T47D (cell line): ENCODE measurements at regions not wholly inside any gene's neighbourhood (a gene's known extent, or its start where the extent isn't known, plus 50 kb on each side); places are given as distances from the start of the nearest gene placed in this dataset.

Experiments
- DNase-seq, 2 experiments: peaks; one replicate each; pipeline versions ENCODE4 v3.0.0 to v3.0.0-alpha.2; 2011 to 2012; ENCODE audit warnings: low read depth in 1 of 2, low spot score in 1 of 2
- JUND ChIP-seq: IDR thresholded peaks from 2 replicates; pipeline ENCODE4 v1.6.1; 2012; ENCODE audit warnings: low read depth
- in situ Hi-C: cut with HindIII; loops from 2 replicates; pipeline ENCODE4 v1.10.0; 2016; ENCODE audit warnings: low sequenced_read_pairs, low pct_unique_long_range_greater_than_20kb

DNA sequence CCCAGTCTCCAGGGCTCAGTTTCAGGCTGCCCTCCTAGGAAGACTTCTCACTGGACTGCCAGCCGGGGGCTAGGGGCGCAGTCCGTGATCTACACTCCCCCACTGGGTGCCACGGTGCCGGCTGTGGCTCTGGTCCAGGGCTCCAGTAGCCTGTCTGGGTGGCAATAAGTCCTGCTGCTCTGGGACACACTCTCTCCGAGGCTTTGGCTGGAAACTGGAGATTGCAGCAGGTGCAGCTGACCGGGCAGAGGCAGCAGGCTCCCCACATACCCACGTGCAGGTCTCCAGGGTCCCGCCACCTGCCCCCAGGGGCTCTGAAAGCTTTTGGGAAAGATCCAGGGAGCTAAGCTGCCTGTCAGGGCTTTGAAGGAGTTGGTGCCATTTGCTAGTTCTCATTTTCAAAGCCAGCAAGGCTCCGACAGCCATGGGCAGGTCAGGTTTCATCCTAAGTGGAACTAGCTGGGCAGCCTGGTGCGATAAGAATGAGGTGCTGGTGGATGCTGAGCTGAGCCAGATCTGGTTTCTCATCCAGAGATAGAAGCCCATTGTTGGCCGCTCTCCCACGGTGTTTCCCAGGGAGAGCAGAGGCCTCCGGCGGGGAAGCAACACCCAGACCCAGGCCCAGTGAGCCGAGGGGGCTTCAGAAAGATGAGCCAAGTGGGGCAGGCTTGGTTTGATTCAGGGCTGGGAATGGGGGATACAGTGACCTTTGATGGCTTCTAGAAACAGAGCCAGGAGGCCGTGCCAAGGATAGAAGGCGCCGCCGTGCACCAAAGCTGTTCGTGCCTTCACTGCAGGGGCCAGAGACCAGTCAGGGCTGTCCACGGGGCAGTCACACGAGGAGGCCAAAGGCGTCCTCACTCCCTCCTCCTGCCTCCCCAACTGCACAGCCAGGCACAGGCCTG is 141.7 kb upstream of the GPC1 start:
- no peak for TF ChIP-seq JUND
- no peak for DNase-seq
- in situ Hi-C loops = no loop called here

DNA sequence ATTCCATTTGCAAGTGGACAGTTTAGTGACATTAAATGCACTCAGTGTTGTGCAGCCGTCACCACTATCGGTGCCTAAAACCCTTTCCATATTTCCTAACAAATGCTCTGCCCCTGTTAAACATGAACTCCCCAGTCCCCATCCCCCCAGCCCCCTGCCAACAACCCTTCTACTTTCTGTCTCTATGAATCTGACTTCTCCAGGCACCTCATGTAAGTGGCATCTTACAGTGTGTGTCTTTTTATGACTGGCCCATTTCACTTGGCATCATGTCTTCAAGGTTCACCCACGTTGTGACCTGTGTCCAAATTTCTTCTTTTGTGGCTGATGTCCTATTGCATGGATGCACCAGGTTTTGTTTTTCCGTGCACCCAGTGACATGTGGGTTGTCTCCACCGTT is 140.9 kb upstream of the GPC1 start:
- no peak for DNase-seq
- TF ChIP-seq JUND = no peak
- in situ Hi-C loops = no loop called here

DNA sequence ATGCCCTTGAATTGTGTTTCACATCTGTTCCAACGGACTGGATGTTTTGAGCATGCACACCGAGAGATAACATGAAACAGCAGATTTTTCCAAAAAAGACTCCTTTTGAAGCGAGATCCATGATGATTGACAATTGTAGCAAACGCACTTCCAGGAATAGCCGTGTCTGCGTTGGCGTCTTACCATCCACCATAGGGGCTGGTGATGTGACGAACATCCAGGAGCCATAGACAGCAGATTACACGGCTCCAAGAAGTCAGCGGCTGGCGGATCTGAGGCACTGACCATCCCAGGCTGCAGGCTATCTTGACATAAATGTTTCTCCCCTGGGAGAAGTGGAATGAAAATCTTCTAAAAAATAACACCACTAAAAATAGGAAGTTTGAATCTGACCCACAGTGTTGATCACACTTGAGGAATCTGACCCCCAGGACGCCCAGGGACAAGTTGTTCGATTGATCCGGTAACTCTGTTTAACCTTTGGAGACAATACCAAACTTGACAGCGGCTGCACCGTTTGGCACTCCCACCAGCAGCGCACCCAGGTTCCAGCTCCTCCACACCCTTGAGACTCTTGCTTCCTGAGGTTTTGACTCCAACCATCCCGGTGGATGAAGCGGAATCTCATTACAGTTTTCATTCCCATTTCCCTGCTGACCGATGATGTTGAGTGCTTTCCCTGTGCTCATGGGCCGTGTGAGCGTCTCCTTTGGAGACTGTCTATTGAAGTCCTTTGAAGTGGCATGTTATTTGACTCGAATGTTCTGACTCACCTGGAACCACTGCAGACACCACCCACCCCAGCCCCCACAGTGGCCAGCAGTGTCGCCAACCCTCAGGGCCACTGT is 140.0 kb upstream of the GPC1 start:
- in situ Hi-C loops = no loop called here
- TF ChIP-seq JUND = no peak
- no peak for DNase-seq

DNA sequence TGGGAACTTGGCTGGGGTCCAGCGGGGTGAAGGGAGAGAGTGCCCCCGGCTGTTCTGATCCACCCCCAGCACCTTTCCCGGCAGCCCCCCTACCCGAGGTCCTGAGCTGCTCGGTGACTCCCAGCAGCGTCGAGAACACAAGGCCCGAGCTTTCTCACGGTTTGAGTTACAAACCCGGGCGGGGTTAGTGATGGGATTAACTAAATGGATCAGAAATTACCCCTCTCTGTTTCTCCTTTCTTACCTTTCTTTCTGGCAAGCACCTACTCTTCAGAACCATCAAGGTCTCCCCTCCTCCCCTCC is 139.4 kb upstream of the GPC1 start:
- TF ChIP-seq JUND = no peak
- in situ Hi-C loops = no loop called here
- DNase-seq = no peak

DNA sequence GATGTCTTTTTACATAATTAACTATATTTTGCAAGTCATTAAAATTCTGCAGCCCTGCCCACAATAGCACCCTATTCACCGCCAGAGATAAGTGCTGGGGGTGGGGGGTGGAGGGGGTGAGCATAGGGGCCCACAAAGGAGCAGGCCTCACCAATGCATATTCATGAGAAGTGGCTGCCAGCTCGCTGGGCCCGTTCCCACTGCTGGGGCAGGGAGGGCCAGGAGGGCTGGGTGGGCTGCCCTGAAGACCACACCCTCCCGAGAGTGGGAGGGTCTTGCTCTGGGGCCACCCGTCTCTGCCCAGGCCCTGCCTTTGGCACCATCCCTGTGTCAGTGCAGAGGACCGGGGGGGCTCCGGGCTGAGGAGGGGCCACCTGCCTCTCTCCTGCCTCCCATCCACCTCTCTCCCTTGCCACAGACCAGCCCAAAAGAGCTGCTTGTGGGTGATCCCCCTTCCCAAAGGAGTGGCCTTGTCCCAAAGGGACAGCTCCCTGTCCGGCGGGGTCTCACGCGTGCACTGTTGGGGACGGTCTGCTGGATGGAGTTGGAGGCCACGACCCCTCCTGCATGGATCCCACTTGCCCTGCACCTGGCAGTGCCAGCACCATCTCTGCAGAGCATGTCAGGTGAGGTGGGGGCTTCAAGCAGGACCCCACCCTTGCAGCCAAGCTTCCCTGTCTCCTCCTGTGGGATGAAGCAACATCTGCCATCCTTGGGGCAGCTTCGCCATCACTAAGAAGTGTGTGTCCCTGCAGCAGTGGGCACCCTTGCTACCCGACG is 138.8 kb upstream of the GPC1 start:
- no peak for TF ChIP-seq JUND
- no peak for DNase-seq
- in situ Hi-C loops = no loop called here

DNA sequence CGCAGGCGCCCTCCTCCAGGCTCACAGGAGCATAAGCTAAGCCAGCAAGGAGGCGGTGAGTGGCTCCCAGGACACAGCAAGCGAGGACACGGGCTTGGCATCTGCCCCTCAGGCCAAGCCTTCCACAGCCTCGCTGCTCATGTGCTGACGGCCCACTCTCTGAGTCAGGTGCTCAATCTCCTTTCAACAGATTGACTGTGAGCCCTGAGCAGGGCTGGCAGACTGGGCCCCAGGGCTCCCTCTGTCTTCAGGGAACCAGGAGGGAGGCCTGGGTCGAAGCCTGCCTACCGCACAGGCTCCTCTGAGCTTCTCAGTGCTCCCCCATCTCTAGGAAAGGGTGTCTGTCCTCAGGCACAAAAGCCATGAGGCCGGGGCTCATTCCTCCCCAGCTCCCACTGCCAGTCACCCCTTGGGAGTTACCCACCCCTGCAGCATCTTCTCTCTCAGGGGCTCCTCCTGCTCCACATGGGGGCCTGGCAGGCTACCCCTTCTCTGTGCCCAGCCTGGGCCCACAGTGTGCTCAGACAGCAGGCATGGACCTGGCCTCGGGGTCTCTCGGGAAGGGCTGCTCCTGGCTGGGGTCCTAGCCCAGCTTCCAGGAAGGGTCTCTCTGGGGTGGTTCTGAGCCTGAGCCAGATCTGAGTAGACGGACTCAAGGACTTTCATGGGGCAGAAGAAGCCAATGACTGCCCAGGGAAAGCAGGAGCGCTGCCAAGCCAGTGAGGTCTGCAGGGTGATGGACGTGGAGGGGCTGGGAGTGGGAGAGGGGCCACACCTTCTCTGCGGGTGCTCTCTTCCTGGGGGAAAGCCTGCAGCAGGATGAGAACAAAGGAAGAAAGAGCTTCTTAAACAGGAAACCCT is 138.0 kb upstream of the GPC1 start:
- no peak for TF ChIP-seq JUND
- no peak for DNase-seq
- in situ Hi-C loops = no loop called here

DNA sequence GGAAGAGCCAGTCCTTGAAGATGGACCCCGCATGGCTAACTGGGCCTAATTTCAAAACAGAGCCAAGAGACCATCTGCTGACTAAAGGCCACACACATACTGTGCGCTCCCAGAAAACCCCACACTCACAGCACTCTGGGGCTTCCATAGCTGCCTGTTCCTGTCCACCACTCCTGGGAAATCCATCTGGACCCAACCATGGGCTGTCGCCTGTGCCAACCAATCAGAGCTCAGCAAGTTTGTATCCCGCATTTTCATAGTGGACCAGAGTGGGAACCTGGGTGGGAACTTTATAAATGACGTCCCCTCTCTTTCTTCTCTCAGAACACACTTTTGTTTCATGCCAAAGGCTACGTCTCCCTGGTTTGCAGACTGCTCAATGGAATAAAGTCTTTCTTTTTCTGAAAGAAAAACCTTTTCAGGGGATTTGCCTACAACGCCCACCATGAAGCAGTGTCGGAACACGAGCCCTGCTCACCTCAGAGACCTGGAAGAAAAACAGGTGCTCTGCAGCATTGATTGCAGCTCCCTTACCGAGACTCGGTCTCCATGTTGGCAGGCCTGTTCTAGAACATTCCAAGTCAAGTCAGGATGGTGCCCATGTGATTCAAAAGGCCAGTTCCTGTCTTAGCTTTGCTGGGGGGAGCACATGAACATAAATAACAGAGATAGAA is 137.2 kb upstream of the GPC1 start:
- in situ Hi-C loops = no loop called here
- no peak for DNase-seq
- TF ChIP-seq JUND = no peak

DNA sequence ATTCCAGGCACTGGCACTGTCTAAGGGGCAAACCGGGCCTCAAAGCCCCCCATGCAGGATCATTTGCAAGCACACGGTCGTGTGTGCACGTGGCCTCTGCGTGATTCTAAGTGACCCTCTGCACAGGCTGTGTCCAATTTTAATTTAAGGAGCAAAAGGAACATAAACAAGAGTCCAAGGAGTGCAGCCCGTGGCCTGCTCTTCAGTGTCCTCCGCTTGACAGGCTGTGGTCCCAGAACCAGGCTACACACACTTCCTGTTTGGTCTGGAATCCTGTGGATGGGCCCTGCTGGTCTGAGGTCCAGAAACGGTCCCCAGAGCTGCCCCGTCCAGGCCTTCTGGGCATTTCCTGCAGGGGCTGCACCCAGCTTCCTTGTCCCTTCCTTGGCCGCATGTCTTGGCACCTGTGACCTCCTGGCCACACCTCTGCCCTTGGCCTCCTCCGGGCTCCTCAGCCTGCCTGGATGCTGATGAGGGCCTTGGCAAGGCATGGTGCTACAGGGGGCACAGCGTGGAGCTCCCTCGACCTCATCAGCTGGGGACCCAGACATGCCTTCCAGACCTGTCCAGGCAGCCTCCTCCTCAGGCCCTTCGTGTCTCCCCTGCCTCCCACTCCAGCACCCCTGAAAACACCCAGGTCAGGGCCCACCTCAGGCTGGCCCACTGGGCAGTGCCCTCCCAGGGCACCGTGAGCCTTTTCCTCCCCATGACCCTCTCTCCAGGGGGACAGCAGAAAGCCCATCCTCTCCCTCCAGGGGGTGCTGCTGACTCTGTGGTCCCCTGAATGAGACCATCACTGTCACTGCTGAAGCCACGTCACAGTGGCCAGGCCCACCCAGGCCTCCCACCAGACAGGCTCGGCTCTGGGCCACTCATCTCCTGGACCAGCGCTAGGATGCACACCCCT is 136.4 kb upstream of the GPC1 start:
- TF ChIP-seq JUND = no peak
- no peak for DNase-seq
- in situ Hi-C loops = no loop called here

DNA sequence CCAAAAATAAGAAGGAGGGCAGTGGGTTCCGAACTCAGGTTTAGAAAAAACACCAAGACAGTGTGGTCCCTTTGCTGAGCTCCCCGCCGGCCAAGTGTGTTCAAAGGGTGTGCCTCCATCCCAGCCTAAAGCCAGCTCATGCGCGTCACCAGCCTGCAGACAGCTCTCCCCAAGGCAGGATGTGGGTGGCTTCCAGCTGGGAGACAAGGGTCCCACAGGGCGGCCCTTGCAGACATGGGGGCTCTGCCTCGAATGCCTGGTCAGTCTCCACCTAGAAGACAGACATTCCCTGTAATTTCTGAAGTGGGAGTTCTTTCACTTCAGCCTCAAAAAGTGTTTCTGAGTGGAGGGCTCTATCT is 135.8 kb upstream of the GPC1 start:
- in situ Hi-C loops = no loop called here
- no peak for DNase-seq
- no peak for TF ChIP-seq JUND

DNA sequence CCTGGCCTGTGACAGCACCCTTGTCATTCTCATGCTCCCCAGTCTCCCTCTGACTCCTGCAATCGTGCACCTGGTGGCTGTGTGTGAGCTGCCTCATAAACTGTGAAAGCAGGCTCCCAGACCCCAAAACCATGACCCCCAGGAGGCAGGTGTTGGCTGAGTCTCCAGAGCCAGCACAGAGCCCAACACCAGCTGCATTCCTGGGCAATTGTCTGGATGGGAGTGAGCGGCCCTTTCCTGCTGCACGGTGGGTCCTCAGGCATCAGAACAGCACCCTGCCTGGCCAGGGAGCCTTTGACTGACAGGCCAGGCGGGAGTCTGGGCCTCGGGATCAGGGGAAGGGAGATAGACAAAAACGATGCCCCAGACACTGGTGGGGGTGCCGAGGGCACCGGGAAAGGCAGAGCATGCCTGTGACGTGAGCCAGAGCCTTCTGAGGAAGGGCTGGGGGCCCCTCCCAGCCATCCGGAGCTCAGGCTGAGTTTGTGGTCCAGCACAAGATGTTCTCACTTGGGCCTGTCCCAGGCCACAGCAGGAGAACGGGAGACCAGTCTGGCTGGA is 135.1 kb upstream of the GPC1 start:
- no peak for DNase-seq
- in situ Hi-C loops = no loop called here
- TF ChIP-seq JUND = no peak

DNA sequence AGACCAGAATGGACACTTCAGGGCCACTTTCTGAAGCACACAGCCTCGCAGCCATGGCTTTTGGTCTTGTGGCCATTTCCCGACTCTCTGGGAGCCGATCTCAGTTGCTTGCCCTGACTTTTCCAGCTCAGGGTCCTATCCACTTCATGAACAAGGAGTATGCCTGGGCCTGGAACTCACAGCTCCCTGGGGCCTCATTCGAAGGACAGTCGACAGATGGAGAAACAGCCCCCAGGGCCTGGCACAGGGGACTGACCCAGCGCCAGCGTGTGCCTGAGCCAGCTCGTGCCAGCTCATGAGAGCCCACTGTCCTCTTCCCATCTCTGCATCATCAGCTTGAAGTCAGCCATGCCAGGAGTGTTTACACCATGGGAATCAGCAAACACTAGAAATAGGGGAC is 134.6 kb upstream of the GPC1 start:
- TF ChIP-seq JUND = no peak
- in situ Hi-C loops = no loop called here
- no peak for DNase-seq
